ENCODE measurements at regions not wholly inside any gene's neighbourhood (a gene's known extent, or its start where the extent isn't known, plus 50 kb on each side); places are given as distances from the start of the nearest gene placed in this dataset.

DNA sequence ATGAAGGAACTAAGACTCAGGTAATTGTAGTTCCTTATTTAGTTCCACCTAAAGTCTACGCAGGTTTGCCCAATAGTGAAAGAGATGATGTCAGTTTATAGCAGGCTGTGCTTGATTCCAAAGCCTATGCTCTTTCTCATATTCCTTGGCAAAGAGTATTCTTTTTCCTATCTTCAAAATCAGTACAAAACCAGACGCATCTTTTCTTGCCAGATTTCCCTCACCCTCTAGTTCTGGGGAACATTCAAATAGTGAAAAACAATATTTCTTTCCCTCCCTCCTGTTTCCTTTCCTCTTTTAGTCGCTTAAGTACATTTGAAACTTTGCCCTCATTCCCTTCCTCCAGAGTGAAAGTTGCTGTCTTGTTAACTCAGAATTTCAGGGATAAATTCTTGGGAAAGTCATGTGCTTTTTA is 134.6 kb upstream of the PDZRN3 start:
- TF ChIP-seq, protein P1, sequence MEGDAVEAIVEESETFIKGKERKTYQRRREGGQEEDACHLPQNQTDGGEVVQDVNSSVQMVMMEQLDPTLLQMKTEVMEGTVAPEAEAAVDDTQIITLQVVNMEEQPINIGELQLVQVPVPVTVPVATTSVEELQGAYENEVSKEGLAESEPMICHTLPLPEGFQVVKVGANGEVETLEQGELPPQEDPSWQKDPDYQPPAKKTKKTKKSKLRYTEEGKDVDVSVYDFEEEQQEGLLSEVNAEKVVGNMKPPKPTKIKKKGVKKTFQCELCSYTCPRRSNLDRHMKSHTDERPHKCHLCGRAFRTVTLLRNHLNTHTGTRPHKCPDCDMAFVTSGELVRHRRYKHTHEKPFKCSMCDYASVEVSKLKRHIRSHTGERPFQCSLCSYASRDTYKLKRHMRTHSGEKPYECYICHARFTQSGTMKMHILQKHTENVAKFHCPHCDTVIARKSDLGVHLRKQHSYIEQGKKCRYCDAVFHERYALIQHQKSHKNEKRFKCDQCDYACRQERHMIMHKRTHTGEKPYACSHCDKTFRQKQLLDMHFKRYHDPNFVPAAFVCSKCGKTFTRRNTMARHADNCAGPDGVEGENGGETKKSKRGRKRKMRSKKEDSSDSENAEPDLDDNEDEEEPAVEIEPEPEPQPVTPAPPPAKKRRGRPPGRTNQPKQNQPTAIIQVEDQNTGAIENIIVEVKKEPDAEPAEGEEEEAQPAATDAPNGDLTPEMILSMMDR (conservative IDR thresholded peaks at IDR 0.05; ENCODE audit: low read depth, low read length) = no peak
- TF ChIP-seq EZH2 (IDR thresholded peaks at IDR 0.05; ENCODE audit: borderline replicate concordance, low read depth, low read length, poor library complexity, severe bottlenecking) = no peak
